ENCODE measurements at regions not wholly inside any gene's neighbourhood (a gene's known extent, or its start where the extent isn't known, plus 50 kb on each side); places are given as distances from the start of the nearest gene placed in this dataset.

- TF ChIP-seq CTCF (IDR thresholded peaks at IDR 0.05; ENCODE audit: low read depth, low read length) (no peak), MAX (IDR thresholded peaks at IDR 0.05; ENCODE audit: low read depth, low read length) (no peak), POLR2A (IDR thresholded peaks at IDR 0.05; ENCODE audit: extremely low read depth, insufficient read length) (no peak), MYC (IDR thresholded peaks at IDR 0.05; ENCODE audit: low read depth, low read length) (no peak)
These were observed 129.8 kb downstream of the HNMT start for GRCh38 chr2:138094031-138094430.
